ENCODE measurements at regions not wholly inside any gene's neighbourhood (a gene's known extent, or its start where the extent isn't known, plus 50 kb on each side); places are given as distances from the start of the nearest gene placed in this dataset.

DNA sequence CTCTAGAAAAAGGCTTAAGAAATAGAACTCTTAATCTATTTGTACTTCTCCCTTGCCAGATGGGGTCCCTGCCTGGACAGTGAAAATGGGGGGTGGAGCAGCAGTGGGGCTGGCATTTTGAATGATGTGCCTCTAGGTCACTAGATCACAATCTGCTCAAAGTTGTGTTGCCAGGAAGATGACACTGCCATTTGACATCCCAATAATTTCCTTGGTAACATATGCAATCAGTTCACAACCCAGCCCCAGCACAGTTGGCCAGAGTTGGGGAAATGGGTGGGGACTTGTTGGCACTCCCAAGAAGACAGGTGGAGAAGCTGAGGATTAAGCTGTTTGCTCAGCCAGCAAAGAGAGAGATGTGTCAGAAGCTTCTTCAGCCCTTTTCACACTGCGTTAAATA, 558.3 kb upstream of the KLHL29 start:
- no peak for DNase-seq (ENCODE audit: low spot score)

DNA sequence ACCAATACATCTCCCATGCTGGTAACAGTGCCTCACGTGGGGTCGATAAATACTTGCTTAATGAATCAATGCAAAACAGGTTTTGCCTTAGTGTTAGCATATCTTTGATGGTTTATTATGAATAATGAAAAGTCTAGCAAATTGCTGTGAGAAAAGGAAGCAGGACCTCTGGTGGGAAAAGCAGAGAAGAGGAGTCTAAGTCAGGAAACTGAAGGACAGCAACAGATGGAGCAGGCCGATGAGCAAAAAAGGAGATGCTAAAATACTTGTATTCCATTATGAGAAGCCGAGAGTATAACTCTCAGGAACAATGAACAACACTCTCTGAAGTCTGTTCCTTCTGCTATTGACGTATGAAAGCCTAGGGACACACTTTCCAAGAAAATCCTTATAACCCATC, 555.2 kb upstream of the KLHL29 start:
- DNase-seq (ENCODE audit: low spot score) = no peak

DNA sequence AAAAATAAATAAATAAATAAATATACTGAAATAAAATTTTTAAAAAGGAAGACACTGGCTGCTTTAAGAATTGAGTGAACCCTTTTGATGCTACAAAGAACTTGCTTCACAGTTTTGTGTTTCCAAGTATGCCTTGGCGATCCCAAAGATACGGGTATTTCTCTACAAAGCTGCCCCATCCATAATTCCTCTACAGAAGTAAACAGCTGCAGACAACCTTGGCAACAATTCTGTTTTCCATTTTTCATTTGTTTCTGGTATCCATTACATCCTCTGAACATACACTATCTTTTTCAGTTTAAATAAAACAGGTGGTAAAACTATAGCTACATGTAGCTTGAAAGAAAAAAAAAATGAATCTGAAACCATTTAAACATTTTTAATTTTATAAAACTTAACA, 552.8 kb upstream of the KLHL29 start:
- DNase-seq (ENCODE audit: low spot score) = no peak

DNA sequence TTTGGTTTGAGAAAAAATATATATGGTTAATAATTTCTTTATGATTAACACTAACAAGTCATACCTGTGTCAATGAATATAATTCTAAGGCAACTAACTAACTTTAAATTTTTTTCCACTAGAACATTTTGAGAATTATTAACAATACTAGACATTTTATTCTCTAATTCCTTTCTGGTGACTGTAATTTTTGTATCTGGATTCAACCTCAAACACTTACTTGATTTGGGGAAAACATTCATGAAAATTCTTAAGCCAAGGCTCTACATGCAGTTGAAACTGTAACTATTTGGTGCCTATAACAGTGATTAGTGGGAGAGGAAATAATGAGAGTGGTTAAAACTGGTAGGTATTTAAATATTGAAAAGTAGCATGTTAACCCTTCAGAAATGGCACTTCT, 546.5 kb upstream of the KLHL29 start:
- DNase-seq (ENCODE audit: low spot score) = no peak

DNA sequence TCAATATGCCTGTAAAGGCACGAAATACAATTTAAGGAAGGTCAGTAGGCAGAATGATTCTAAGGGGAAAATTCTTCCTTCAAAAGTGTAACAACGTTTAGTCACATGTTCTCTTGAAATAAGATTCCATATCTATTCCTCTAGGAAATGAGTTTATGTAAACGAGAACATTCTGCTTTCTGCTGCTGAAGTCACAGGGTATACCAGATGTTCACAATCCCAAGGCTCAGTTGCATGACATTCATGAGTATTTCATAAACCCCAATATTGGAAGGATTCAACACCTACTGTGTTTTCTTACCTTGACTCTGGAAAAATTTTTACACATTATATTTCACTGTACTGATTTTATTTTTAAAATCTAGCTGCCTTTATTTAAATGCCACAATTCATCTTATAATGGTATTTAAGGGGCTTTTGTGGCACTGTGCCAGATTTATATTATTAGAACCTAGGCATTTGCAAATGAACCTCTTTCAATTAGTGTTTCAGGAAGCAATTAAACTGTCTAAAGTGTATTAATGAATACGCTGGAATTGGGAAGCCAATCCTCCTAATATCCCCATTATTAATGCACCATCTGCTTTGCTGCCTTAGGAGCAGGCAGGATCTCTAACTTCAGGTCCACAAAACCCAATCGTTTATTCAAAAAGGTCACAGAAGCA, 542.6 kb upstream of the KLHL29 start:
- DNase-seq (ENCODE audit: low spot score) = no peak

DNA sequence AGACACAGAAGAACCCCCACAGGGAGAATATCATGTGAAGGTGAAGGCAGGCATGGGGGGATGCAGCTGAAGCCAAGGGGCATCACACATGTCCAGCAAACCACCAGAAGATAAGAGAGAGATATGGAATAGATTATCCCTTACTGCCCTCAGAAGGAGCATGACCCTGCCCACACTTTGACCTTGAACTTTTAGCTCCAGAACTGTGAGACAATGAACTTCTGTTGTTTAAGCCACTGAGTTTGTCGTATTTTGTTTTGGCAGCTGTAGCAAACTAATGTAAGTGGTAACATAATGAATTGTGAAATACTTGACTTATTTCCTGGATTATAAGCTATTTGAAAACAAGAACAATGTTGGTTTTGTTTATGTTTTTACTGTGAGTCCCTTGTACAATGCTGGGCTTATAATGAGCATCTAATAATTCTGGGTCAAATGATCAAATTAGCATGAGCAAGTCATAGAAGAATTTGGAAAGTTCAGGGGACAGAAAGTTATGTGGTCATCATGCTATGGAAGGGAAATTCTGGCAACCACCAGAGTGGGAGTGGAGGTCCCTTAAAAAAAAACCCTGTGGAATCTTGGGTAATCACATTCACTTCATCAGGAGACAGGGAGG, 541.0 kb upstream of the KLHL29 start:
- no peak for DNase-seq (ENCODE audit: low spot score)

DNA sequence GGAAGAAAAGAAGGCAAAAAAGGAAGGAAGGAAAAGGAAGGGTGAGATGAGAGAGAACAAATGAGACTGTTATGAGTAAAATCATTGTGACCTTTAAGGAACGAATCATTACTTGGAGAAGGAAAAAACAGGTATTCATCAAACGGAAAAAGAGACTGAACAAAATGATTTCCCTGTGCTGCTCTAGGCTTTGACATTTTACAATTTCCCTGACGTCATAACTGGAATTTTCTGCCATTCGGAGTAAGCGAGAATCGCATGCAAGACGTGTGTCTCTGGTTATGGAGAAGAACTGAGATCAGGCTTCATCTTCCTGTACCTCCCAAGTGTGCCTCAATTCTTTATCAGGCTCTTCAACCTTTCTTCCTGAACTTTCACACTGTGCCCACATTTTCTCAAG, 534.7 kb upstream of the KLHL29 start:
- DNase-seq (ENCODE audit: low spot score) = no peak

DNA sequence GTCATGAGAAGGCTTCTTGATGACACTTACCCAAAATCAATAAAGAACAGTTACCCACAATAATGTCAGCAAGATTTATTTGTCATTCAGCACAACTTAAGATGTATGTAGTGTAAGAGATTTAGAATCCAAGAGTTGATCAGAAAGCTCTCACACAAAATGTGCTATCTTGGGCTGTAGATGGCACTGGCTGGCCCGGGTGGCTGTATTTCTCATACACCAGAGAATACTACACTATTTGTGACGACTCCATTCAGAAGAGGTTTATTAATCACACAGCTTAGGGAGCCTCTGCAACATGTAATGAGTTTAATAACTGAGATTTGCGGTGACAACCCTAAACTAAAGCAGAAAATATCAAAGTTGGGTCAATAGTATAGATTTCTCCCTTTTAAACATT, 530.4 kb upstream of the KLHL29 start:
- no peak for DNase-seq (ENCODE audit: low spot score)

DNA sequence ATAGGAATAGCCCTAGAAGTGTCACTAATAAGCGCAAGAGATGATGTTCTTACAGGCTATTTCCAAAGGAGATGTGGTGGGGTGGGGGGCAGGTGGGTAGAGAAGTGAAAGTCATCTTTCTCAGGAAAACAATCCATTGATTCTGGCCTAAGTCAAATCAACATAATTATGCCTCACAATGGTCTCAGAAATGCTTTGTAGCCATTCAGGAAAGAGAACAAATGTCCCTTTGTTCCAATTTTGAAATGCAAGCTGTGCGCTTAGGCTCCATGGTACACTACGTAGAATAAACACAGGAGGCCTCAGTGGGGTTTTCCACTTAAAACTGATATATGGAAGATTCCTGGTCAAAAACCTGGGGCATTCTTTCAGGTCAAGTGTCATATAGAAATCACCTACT, 529.9 kb upstream of the KLHL29 start:
- DNase-seq (ENCODE audit: low spot score) = no peak

DNA sequence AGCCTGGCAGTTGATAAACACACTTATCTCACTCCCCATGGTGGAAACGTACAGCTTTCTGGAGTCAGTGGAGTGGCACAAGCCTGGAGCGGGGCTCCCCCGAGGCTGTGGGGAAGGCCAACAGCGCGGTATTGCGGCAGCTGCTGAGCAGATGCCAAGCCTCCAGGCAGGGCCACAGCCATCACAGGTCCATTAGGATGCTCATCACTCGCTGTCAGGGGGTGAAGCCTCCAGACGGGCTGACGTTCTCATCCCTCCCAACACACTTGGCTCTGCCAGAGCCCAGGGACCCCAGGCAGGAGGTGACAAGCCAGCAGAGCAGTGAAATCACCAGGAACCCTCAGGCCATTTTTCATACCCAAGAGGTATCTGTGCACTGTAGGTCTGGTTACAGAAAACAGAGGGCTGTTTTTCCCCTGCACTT, 529.2 kb upstream of the KLHL29 start:
- DNase-seq (ENCODE audit: low spot score) = no peak

DNA sequence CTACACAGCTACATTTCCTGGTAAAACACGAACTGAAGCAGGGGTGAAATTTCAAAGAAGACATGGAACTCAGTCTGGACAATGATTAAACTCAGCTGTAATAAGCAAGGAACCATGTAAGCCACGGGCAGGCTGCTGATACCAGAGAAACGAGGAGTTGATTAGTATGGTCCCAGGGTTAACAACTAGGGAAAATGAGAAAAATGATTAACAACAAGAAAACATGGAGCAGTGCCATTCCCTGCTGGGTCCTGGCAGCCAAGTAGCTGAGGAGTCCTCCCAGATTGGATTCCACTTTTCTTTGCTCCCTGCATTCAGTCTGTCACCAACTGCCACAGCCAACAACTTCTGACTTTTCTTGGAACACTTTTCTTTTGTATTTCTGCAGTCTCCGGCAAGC, 517.0 kb upstream of the KLHL29 start:
- DNase-seq (ENCODE audit: low spot score) = no peak

DNA sequence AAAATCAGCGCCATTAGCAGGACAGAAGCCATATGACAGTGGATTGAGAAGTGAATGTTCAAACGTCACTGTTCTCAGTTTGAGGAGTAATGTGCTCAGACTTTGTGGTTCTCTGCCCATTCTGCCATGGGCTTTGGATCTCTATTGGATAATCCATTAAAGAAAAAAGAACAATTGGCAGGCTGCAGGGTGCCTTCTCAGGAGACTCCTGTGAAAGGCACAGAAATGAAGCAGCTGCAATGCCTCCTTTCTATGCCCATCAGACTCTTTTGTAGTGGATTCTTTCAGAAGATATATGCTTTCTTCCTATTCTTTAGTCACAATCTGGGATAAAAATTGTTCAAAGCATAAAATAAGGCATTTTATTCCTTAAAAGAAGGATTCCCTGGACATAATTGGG, 506.9 kb upstream of the KLHL29 start:
- DNase-seq (ENCODE audit: low spot score) = no peak

DNA sequence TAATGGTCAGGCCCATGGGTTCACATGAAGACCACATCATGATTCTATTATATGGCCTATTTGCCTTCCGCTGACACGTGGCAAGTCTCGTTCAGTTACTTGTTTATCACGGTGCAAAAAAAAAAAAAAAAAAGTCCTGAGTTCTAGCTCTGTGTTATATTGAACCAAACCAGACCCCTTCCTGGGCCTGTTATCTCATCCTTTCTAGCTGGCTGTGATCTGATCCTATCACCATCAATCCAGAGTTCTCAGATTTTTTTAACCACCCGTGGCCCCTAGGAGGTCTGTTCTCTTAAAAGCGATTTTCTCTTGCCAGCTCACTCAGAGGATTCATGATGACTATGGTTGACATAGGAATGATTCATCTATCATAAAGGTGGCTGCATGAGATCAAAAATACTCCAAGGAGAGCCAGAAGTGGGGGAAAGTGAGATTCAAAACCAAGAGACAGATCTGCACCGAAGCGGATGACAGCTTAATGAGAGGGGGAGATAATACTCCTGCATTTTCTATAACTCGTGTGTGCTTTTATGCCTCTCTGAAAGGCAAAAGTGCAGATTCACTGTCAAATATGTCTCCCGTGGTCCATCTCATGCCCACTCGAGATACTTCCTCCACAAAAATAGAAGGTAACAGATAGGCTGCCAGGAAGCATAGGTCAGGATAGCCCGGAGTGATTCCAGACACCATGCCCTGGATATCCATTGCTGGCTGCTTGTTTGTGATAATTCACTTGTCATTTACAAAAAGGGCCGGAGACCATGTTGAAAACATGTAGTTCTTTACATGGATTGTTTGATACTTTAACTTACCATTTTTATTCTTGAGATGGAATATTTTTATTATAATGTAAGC, 505.7 kb upstream of the KLHL29 start:
- no peak for DNase-seq (ENCODE audit: low spot score)

DNA sequence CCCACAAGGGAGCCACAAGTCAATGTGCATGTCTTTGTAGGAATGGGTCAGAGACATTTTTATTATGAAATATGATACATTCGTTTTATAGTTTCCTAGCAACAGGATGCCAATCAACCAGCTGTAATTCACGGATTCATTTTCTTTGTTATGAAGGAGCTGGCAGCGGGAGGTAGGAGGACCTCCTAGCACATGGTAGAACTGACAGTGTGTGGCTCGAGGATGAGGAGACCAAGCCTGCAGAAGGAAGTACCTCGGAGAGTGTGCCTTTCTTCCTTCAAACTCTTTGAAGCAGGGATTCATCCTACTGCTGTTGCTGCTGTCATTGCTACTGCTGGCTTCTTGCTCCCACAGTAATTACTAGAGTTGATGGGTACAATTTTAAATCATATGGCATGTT, 504.8 kb upstream of the KLHL29 start:
- DNase-seq (ENCODE audit: low spot score) = no peak

DNA sequence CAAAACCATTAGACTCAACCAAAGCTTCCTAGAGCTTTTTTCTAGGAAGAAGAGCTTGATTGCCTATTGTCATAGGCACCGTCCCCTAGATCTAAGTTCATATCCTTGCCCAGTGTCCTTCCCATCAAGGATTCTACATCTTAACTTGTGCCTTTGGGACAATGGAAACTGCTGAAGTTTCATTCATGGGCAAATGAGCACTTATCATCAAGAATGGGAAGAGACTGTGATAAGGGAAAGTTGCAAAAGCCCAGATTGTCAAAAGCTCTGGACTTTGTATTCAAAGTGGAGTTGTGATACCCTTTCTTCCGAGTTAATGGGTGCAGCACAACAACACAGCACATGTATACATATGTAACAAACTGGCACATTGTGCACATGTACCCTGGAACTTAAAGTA, 503.0 kb upstream of the KLHL29 start:
- DNase-seq (ENCODE audit: low spot score) = no peak

DNA sequence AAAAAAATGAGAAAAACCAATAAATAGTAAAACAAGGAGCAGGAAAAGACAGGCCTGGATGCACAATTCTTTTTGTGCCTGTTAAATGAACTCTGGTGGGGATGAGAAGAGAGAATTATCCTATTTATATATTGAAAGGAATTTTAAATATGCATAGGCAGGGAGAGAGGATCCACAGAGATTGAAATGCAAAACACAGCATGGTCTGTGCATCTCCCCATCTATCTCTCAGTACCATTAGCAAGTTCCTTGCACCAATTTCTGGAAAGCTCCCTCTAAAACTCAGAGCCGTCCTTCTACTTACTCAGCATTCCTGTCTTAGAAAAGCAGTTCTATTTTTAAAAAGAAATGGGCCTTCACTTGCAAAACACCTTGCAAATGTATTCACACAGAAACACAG, 502.3 kb upstream of the KLHL29 start:
- no peak for DNase-seq (ENCODE audit: low spot score)

DNA sequence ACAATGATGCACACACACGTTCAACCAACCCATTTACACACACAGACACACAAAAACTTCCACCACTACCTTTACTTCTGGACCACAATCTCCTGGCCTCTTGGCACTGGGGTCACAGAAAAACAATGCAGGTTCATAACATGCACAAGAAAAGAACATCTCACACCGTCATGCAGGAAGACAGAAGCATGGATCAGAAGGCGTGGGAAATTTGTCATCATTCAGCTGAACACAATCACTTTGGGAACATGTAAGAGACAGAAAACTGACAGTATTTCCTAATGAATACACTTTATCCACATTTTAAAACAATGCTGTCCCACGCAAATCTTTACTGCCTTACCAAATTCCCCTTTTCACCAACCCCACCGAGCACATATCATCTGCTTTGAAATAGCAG, 501.9 kb upstream of the KLHL29 start:
- DNase-seq (ENCODE audit: low spot score) = no peak

DNA sequence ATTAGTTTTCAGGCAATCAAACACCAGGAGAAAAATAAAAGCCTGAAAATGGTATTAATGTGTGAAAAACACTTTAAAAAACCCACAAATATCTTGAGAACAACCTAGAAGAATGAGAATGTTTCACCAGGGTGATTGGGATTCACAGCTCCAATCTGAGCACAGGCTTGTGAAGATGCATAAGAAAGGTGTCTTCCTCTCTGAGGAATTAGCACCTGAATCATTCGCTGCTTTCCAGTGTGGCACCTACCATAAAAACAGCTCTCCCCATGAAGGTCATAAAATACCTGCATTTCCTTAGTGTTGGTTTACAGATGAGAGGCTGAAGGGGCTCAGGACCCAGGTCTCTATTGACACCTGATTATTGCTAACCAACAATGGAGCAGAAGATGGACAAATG, 499.7 kb upstream of the KLHL29 start:
- DNase-seq (ENCODE audit: low spot score) = no peak

DNA sequence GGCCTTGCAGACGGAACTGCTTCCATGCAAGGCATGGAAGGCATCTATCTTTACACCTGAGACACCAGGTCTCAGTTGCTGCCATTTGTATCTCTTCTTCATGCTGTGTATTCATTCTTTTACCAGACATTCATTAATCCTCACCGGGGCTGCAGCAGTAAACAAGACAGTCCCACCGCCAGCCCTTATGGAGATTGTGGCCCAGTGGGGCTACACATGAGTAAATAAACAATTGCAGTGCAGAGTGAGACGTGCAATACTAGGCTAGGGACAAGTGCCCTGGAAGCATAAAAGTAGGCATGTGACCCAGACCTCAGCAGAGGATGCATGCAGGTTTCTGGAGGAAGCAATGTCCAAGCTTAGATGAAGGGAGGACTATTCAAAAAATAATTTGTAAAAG, 497.6 kb upstream of the KLHL29 start:
- no peak for DNase-seq (ENCODE audit: low spot score)

DNA sequence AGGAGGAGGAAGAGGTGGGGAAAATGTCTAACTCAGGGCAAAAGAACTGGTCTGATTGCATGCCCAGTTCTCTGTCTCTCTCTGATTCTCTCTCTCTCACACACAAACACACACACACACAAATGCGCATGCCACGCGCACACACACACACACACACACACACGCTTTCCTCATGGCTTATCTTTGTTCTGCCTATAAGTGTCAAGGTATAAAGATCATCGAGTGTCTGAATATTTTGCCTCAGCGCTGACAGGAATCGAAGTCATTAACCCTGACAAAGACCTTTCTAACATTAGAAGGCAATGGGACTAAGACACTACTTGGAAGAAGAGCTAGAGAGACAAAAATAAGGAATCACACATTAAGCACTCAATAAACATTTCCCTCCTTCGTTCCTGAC, 497.1 kb upstream of the KLHL29 start:
- no peak for DNase-seq (ENCODE audit: low spot score)

DNA sequence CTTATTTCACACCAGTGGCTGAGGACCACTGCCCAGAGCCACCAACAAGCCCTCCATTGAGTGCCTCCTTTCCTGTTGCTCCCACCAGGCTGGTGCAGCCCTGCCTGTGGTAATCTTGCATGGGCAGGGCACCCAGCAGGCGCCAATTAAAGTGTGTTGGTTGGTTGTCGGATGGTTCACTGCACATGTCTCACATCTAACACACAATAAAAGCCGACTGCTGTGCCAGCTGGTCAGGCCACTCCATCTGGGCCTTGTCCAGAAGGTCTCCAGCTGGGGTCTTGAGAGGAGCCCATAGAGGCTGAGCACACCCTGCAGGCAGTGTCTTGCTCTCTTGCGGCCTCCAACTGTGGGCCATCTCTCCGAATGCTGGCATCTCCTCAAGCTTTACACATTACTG, 494.8 kb upstream of the KLHL29 start:
- DNase-seq (ENCODE audit: low spot score) = no peak

DNA sequence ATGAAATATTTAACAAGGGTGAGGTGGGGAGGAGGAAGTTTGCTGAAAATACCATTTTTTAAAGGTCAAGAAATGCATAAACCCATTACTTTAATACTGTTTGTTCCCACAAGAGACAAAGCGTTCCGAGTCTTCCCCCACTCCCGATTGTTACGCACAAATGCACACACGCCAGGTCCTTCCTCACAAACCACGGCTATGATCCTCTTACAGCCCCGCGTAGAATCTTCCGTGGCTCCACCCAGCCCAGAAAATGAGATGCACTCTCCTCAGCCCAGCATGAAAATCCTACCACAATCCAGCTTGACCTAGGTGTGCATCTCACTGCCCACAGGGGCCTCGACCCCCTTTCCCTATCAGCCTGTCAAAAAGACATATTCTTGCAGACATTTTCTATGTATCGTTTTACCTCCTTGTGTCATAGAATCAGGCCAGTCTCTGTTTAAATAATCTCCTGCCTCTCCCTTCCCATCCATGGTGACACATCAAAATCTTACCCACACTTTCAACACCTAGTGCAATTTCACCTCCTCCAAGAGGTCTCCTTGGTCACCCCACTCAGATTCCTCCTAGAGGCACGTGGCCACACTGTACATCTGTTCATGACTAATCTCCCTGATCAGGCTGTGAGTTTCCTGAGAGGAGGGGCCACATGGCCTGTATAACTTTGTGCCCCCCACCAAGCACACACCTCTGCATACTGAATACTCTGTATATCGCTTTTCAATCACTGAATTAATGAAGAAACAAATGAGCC, 491.0 kb upstream of the KLHL29 start:
- no peak for DNase-seq (ENCODE audit: low spot score)

DNA sequence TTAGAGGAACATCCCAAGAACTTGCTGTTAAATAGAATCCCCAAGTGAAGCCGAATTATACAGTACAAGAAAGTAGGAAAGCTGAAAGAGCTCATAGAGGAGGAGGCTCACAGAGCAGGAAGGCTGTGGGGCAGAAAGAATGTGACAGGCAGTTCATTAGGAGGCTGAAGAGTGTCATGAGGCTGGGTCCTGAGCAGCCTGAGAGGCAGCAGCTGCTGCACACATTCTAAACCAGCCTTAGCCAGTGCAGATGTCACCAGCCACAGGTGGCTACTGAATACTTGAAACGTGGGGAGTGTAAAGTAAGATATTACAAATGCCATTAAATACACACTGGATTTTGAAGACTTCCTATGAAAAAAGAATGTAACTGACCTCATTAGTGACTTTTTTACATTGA, 490.2 kb upstream of the KLHL29 start:
- no peak for DNase-seq (ENCODE audit: low spot score)

Measured in CD4-positive, alpha-beta T cell treated with Interleukin-6 at 100 ng/mL for 8 hours (primary cell).